ENCODE measurements at regions not wholly inside any gene's neighbourhood (a gene's known extent, or its start where the extent isn't known, plus 50 kb on each side); places are given as distances from the start of the nearest gene placed in this dataset.

DNA sequence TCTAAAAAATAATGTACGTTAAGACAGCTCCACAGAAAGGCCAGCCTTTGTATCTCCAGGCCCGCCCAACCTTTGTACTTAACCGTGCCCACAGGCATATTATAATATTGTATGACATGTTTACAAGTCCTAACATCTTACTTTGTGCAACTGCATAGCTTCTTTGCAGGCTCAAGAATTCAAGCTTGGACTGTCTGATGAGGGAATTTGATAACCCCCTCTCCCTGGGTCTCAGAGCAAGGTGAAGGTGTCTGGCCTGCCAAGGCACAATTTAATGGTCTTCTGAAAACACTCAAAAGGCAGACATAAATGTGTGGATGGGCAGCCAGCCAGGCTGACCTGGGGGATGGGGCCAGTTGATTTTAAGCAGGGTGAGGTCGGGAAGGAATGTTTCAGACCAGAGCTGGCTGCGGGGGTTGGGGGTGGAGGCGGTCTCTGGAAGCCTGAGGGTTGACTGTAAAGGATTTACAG is 732.7 kb upstream of the FANCL start:
- Histone ChIP-seq H3K4me1 (ENCODE audit: insufficient read depth, low read length) (no peaks in the 10 kb centered on the region), H3K9me3 (ENCODE audit: insufficient read depth, low read length, severe bottlenecking) (no peaks in the 10 kb centered on the region), H3K36me3 (ENCODE audit: insufficient read depth, low read length) (no peaks in the 10 kb centered on the region), H3K79me2 (ENCODE audit: insufficient read depth, low read length) (no peaks in the 10 kb centered on the region), H3K27me3 (ENCODE audit: insufficient read depth, low read length, poor library complexity) (no peaks in the 10 kb centered on the region), H2AFZ (ENCODE audit: low read depth, low read length) (no peak overlapping the region), H3K4me3 (ENCODE audit: low read depth in 1 of 2, low read length in 2 of 2) (no peak overlapping the region), H4K20me1 (ENCODE audit: insufficient read depth, low read length) (no peaks in the 10 kb centered on the region), H3K27ac (ENCODE audit: low read length) (no peak overlapping the region), H3K4me2 (ENCODE audit: insufficient read depth, low read length) (no peak overlapping the region), H3K9ac (ENCODE audit: low read depth, low read length) (no peak overlapping the region)
- DNase-seq = no peak
- TF ChIP-seq, protein P1, sequence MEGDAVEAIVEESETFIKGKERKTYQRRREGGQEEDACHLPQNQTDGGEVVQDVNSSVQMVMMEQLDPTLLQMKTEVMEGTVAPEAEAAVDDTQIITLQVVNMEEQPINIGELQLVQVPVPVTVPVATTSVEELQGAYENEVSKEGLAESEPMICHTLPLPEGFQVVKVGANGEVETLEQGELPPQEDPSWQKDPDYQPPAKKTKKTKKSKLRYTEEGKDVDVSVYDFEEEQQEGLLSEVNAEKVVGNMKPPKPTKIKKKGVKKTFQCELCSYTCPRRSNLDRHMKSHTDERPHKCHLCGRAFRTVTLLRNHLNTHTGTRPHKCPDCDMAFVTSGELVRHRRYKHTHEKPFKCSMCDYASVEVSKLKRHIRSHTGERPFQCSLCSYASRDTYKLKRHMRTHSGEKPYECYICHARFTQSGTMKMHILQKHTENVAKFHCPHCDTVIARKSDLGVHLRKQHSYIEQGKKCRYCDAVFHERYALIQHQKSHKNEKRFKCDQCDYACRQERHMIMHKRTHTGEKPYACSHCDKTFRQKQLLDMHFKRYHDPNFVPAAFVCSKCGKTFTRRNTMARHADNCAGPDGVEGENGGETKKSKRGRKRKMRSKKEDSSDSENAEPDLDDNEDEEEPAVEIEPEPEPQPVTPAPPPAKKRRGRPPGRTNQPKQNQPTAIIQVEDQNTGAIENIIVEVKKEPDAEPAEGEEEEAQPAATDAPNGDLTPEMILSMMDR (IDR thresholded peaks at IDR 0.05; ENCODE audit: borderline replicate concordance, extremely low read depth, low read length, poor library complexity, severe bottlenecking) = no peak
- TF ChIP-seq EZH2 (IDR thresholded peaks at IDR 0.05; ENCODE audit: borderline replicate concordance, low read depth, low read length, severe bottlenecking) = no peak
- ATAC-seq (ENCODE audit: insufficient read depth, low read depth) = no peak

DNA sequence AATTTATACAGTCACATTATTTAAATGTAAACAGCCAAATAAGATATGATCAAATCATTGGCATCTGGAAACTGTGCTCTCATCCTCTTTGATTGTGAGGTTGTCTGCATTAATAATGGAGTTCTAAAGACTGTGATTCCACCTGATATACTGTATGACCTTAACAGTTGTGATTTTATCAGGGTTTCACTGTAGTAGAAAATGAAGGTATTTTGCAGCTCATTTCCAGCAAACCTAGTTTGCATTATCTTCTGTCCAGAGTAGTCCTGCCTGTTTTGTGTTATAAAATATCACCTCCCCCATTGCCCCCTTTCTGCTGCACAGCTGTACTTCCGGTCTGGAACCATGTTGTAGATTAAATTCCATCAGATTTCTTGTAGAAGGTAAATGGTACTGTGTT is 731.6 kb upstream of the FANCL start:
- H3K9me3 ChIP-seq (ENCODE audit: insufficient read depth, low read length, severe bottlenecking) = no peaks in the 10 kb centered on the region
- TF ChIP-seq EZH2 (IDR thresholded peaks at IDR 0.05; ENCODE audit: borderline replicate concordance, low read depth, low read length, severe bottlenecking) = no peak
- TF ChIP-seq, protein P1 (IDR thresholded peaks at IDR 0.05; ENCODE audit: borderline replicate concordance, extremely low read depth, low read length, poor library complexity, severe bottlenecking) = no peak
- no peaks in the 10 kb centered on the region for H3K36me3 ChIP-seq (ENCODE audit: insufficient read depth, low read length)
- no peak overlapping the region for H3K4me2 ChIP-seq (ENCODE audit: insufficient read depth, low read length)
- no peak overlapping the region for H2AFZ ChIP-seq (ENCODE audit: low read depth, low read length)
- H3K27me3 ChIP-seq (ENCODE audit: insufficient read depth, low read length, poor library complexity) = no peaks in the 10 kb centered on the region
- H3K9ac ChIP-seq (ENCODE audit: low read depth, low read length) = no peak overlapping the region
- H3K4me3 ChIP-seq (ENCODE audit: low read depth in 1 of 2, low read length in 2 of 2) = no peak overlapping the region
- DNase-seq (no peak), ATAC-seq (ENCODE audit: insufficient read depth, low read depth) (no peak)
- H4K20me1 ChIP-seq (ENCODE audit: insufficient read depth, low read length) = no peaks in the 10 kb centered on the region
- H3K79me2 ChIP-seq (ENCODE audit: insufficient read depth, low read length) = no peaks in the 10 kb centered on the region
- H3K27ac ChIP-seq (ENCODE audit: low read length) = no peak overlapping the region
- no peaks in the 10 kb centered on the region for H3K4me1 ChIP-seq (ENCODE audit: insufficient read depth, low read length)

DNA sequence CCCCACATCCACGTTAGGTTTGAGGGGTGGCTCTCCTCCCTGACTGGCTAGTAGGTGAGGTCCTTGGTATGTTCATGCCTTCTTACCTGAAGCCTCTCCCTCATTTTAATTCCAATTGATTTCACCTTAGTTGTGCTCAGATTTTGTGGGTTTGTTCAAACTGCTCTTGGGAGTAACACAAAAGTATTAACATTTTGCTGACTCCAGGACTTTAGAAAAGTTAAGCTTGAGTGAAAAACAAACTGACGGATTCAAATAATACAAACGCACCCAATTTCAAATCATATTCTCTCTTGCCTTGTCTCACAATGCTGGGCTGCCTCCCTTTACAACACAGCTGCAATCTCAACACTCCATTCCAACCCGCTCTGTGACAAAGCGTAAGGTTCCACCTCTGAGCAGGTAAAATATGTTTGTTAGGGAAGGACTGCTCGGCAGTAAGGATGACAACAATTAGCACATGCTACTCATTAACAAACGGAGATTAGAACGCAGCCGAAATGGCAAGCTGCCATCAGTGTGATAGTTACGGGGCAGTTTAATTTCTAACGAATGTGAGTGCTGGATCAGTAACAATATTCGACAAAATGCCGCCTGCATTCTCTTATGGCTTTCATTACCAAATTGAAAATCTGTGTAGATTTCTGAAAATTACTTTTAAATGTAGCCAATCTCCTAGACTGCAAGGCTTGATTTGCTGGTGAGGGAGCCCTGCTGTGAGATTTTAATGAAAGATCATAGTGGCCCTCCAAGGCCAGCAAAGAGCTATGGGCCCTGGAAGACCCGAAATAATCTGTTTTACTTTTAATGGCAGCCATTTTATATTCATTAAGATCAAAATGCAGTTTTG is 730.6 kb upstream of the FANCL start:
- H3K9me3 ChIP-seq (ENCODE audit: insufficient read depth, low read length, severe bottlenecking) = no peaks in the 10 kb centered on the region
- TF ChIP-seq, protein P1 (IDR thresholded peaks at IDR 0.05; ENCODE audit: borderline replicate concordance, extremely low read depth, low read length, poor library complexity, severe bottlenecking) = no peak
- DNase-seq = no peak
- no peaks in the 10 kb centered on the region for H3K36me3 ChIP-seq (ENCODE audit: insufficient read depth, low read length)
- no peak overlapping the region for H3K4me3 ChIP-seq (ENCODE audit: low read depth in 1 of 2, low read length in 2 of 2)
- H3K79me2 ChIP-seq (ENCODE audit: insufficient read depth, low read length) = no peaks in the 10 kb centered on the region
- H3K9ac ChIP-seq (ENCODE audit: low read depth, low read length) = no peak overlapping the region
- H3K27me3 ChIP-seq (ENCODE audit: insufficient read depth, low read length, poor library complexity) = no peaks in the 10 kb centered on the region
- no peaks in the 10 kb centered on the region for H4K20me1 ChIP-seq (ENCODE audit: insufficient read depth, low read length)
- H3K4me1 ChIP-seq (ENCODE audit: insufficient read depth, low read length) = no peaks in the 10 kb centered on the region
- H3K27ac ChIP-seq (ENCODE audit: low read length) = no peak overlapping the region
- no peak overlapping the region for H3K4me2 ChIP-seq (ENCODE audit: insufficient read depth, low read length)
- ATAC-seq (ENCODE audit: insufficient read depth, low read depth) = no peak
- H2AFZ ChIP-seq (ENCODE audit: low read depth, low read length) = no peak overlapping the region
